ENCODE measurements at regions not wholly inside any gene's neighbourhood (a gene's known extent, or its start where the extent isn't known, plus 50 kb on each side); places are given as distances from the start of the nearest gene placed in this dataset.

DNA sequence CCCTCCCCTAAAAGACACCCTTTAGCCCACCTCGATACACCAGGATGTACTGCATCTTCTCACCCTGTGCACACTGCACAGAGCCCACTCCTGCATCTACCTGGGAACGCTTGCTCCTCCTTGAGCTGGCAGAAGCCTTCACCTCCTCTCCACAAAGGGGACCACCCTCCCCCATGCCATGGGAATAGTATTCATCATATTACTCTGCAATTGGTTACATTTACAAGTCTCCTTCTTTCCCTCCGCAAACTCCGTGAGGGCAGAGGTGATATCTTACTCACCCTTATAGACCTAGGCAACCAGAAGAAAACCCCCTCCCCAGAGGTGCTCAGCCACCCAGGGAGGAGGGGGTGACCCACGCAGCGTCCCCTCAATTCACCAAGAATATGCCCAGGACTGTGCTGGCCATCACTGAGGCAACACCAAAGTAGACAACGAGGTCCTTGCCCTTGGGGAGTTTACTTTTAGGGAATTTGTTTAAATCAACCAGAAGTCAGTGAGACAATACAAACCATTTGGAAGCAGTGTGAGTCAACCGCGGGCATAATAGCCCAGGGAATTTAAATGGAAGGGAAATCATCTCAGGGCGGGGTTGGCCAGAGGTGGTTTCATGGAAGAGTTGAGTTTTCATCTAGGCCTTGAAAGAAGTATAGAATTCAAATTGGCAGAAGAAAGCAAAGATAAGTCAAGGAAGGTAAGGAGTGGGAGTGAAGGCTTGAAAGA is 214.5 kb downstream of the BARX2 start:
- H3K27me3 ChIP-seq (ENCODE audit: insufficient read depth, low read length, poor library complexity) = peaks cover 23% of the 10 kb centered on the region
- H2AFZ ChIP-seq (ENCODE audit: low read depth, low read length) = no peak overlapping the region
- no peak overlapping the region for H3K4me3 ChIP-seq (ENCODE audit: low read depth in 1 of 2, low read length in 2 of 2)
- no peak overlapping the region for H3K9ac ChIP-seq (ENCODE audit: low read depth, low read length)
- no peaks in the 10 kb centered on the region for H4K20me1 ChIP-seq (ENCODE audit: insufficient read depth, low read length)
- H3K27ac ChIP-seq (ENCODE audit: low read length) = no peak overlapping the region
- H3K4me2 ChIP-seq (ENCODE audit: insufficient read depth, low read length) = no peak overlapping the region
- H3K4me1 ChIP-seq (ENCODE audit: insufficient read depth, low read length) = no peaks in the 10 kb centered on the region
- ATAC-seq (ENCODE audit: insufficient read depth, low read depth) (no peak), DNase-seq (no peak)
- no peaks in the 10 kb centered on the region for H3K9me3 ChIP-seq (ENCODE audit: insufficient read depth, low read length, severe bottlenecking)
- TF ChIP-seq EZH2 (IDR thresholded peaks at IDR 0.05; ENCODE audit: borderline replicate concordance, low read depth, low read length, severe bottlenecking) (no peak), CTCF (IDR thresholded peaks at IDR 0.05; ENCODE audit: borderline replicate concordance, extremely low read depth, low read length, poor library complexity, severe bottlenecking) (no peak)
- H3K79me2 ChIP-seq (ENCODE audit: insufficient read depth, low read length) = no peaks in the 10 kb centered on the region
- no peaks in the 10 kb centered on the region for H3K36me3 ChIP-seq (ENCODE audit: insufficient read depth, low read length)

- H3K4me3 ChIP-seq (ENCODE audit: low read depth in 1 of 2, low read length in 2 of 2) = no peak overlapping the region
- TF ChIP-seq EZH2 (IDR thresholded peaks at IDR 0.05; ENCODE audit: borderline replicate concordance, low read depth, low read length, severe bottlenecking) = no peak
- no peak for TF ChIP-seq CTCF (IDR thresholded peaks at IDR 0.05; ENCODE audit: borderline replicate concordance, extremely low read depth, low read length, poor library complexity, severe bottlenecking)
- H2AFZ ChIP-seq (ENCODE audit: low read depth, low read length) = no peak overlapping the region
- peaks cover 23% of the 10 kb centered on the region for H3K27me3 ChIP-seq (ENCODE audit: insufficient read depth, low read length, poor library complexity)
- no peak for ATAC-seq (ENCODE audit: insufficient read depth, low read depth)
- DNase-seq = no peak
- no peak overlapping the region for H3K4me2 ChIP-seq (ENCODE audit: insufficient read depth, low read length)
- no peaks in the 10 kb centered on the region for H3K9me3 ChIP-seq (ENCODE audit: insufficient read depth, low read length, severe bottlenecking)
- H3K79me2 ChIP-seq (ENCODE audit: insufficient read depth, low read length) = no peaks in the 10 kb centered on the region
- H3K27ac ChIP-seq (ENCODE audit: low read length) = no peak overlapping the region
- no peaks in the 10 kb centered on the region for H4K20me1 ChIP-seq (ENCODE audit: insufficient read depth, low read length)
- H3K36me3 ChIP-seq (ENCODE audit: insufficient read depth, low read length) = no peaks in the 10 kb centered on the region
- no peaks in the 10 kb centered on the region for H3K4me1 ChIP-seq (ENCODE audit: insufficient read depth, low read length)
- no peak overlapping the region for H3K9ac ChIP-seq (ENCODE audit: low read depth, low read length)
Measured at GRCh38 chr11:129590753-129591475, 215.3 kb downstream of the BARX2 start.

- no peaks in the 10 kb centered on the region for H3K4me1 ChIP-seq (ENCODE audit: insufficient read depth, low read length)
- peaks cover 23% of the 10 kb centered on the region for H3K27me3 ChIP-seq (ENCODE audit: insufficient read depth, low read length, poor library complexity)
- no peaks in the 10 kb centered on the region for H4K20me1 ChIP-seq (ENCODE audit: insufficient read depth, low read length)
- H3K9ac ChIP-seq (ENCODE audit: low read depth, low read length) = no peak overlapping the region
- H3K36me3 ChIP-seq (ENCODE audit: insufficient read depth, low read length) = no peaks in the 10 kb centered on the region
- no peaks in the 10 kb centered on the region for H3K79me2 ChIP-seq (ENCODE audit: insufficient read depth, low read length)
- H2AFZ ChIP-seq (ENCODE audit: low read depth, low read length) = no peak overlapping the region
- no peak for TF ChIP-seq CTCF (IDR thresholded peaks at IDR 0.05; ENCODE audit: borderline replicate concordance, extremely low read depth, low read length, poor library complexity, severe bottlenecking)
- TF ChIP-seq EZH2 (IDR thresholded peaks at IDR 0.05; ENCODE audit: borderline replicate concordance, low read depth, low read length, severe bottlenecking) = no peak
- DNase-seq = no peak
- H3K27ac ChIP-seq (ENCODE audit: low read length) = no peak overlapping the region
- H3K4me2 ChIP-seq (ENCODE audit: insufficient read depth, low read length) = no peak overlapping the region
- no peak overlapping the region for H3K4me3 ChIP-seq (ENCODE audit: low read depth in 1 of 2, low read length in 2 of 2)
- no peaks in the 10 kb centered on the region for H3K9me3 ChIP-seq (ENCODE audit: insufficient read depth, low read length, severe bottlenecking)
- no peak for ATAC-seq (ENCODE audit: insufficient read depth, low read depth)
Measured at GRCh38 chr11:129591527-129591926, 215.9 kb downstream of the BARX2 start.

Data from DND-41 (cell line).